ENCODE measurements at regions not wholly inside any gene's neighbourhood (a gene's known extent, or its start where the extent isn't known, plus 50 kb on each side); places are given as distances from the start of the nearest gene placed in this dataset.

DNA sequence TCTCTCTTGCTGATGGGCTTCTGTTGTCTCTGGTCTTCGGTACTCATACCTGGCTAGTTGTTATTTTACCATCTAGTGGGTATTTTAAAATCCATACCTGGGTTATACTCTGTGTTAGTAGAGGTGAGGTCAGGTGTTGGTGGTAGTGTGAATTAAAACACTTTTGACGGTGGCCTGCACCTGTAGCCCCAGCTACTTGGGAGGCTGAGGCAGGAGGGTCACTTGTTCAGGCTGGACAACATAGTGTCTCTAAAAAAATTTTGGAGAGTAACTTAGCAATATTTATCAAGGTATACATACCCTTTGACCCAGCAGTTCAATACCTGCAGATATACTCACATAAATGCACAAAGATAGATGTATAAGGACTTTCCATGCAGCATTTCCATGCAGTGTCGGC is 55.4 kb downstream of the GSX1 start:
- DNase-seq = no peak

GRCh38 chr13:27851096-27851850 is 59.0 kb downstream of the GSX1 start:
- no peak for DNase-seq

GRCh38 chr13:27852491-27852890 is 60.2 kb downstream of the GSX1 start:
- no peak for DNase-seq

GRCh38 chr13:27853335-27853734 is 61.1 kb downstream of the GSX1 start:
- DNase-seq = no peak

GRCh38 chr13:27853861-27854260 is 61.6 kb downstream of the GSX1 start:
- no peak for DNase-seq

DNA sequence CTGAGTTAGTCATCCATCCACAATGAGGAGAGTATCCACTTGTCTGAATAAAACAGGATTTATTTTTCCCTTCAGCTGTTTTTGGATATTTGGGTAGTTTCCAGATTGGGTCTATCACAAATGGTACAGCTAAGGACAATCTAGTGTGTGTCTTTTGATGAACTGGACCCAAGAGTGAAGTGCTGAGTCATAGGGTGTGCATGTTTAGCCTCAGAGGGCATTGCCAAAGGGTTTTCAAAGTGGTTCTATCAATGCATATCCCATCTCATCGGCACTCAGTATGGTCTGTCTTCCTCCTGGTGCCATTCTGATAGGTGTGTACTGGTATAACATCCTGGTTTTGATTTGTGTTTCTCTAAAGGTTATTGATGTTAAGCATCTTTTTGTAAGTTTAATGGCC is 62.3 kb downstream of the GSX1 start:
- no peak for DNase-seq

DNA sequence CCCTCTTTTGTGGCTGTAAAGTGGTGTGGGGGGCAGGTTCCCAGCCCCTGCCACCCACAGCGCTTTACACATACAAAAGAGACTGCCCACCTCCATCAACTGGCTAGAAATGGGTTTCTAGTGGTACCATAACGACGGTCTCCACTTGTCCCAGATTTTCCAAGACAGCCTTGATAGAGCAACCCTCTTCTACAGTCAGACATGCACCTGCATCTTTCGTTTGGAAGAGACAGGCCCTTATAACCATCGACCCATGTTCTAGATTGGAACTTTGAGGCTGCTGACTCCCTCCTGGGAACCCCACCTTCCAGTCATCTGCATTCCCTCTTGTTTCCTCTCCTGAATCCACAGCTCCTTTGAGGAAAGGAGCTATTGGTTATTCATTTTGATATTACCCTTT is 63.1 kb downstream of the GSX1 start:
- DNase-seq = no peak

DNA sequence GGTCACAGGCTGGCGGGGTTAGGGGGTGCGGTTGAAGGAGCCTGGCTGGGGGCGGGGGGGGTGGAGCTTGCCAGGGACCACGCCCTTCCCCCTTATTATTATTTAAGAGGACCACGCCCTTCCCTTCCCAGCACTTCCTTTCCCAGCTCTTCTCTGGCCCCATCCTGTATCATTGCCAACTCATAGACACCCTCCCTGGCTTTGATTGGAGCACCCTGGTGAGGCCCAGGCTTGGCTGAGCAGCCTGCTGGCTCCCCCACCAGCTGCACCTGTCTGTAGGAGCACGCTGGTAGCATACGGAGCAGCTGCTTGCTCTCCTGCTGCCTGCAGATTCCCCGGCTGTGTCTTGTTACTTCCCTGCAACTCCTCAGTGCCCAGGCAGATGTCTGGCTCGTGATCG is 62.5 kb upstream of the PDX1 start:
- no peak for DNase-seq

- no peak for DNase-seq
Measured at GRCh38 chr13:27858046-27858445, 61.8 kb upstream of the PDX1 start.

GRCh38 chr13:27860743-27861142 is 59.1 kb upstream of the PDX1 start:
- DNase-seq = no peak

DNA sequence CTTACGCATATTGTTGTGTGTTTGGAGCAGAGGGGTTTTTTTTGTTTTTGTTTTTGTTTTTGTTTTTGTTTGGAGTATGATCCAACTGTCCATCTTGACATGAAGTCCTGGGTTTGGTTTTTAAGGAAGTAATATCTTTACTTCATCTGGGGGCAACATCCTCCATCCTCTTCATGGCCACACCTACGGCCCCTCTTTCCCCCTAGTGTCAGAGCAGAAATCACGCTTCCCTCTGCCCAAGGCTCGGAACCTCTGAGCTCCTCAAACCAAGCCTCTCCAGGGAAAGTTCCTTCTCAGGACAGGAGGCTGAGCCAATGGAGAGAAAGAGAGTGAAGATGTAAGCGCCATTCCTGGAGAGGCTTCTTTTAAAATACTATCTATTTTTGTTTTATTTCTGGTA is 58.6 kb upstream of the PDX1 start:
- no peak for DNase-seq

- peak; percentile 12 for DNase-seq
Measured at GRCh38 chr13:27868641-27869435, 51.0 kb upstream of the PDX1 start.

GRCh38 chr13:27869436-27870095 is 50.2 kb upstream of the PDX1 start:
- DNase-seq = no peak
